ENCODE measurements at regions not wholly inside any gene's neighbourhood (a gene's known extent, or its start where the extent isn't known, plus 50 kb on each side); places are given as distances from the start of the nearest gene placed in this dataset.

GRCh38 chr6:76867182-76867581, 596.1 kb downstream of the HTR1B start:
- H2AFZ ChIP-seq: no peak overlapping the region
- no peak overlapping the region for H3K27ac ChIP-seq
- H3K9me2 ChIP-seq (ENCODE audit: insufficient read depth): no peaks in the 10 kb centered on the region
- no peaks in the 10 kb centered on the region for H3K27me3 ChIP-seq (ENCODE audit: insufficient read depth, low read depth)
- no peaks in the 10 kb centered on the region for H3K79me2 ChIP-seq (ENCODE audit: low read depth)
- no peaks in the 10 kb centered on the region for H3F3A ChIP-seq (ENCODE audit: insufficient read depth, low read depth)
- ChIA-PET POLR2A (ENCODE audit: unreplicated experiment) (no interaction called here), CTCF (no interaction called here)
- no peak overlapping the region for H3K4me2 ChIP-seq
- H3K9me3 ChIP-seq (ENCODE audit: insufficient read depth, low read depth): no peaks in the 10 kb centered on the region
- intact Hi-C loops (cut with micrococcal nuclease; ENCODE audit: unreplicated experiment): loop anchor here (10.0 kb wide), 1 partner anchor 932 kb away; no protein-coding TSS in a partner anchor
- no peak for DNase-seq
- H4K20me1 ChIP-seq (ENCODE audit: insufficient read depth): no peaks in the 10 kb centered on the region
- no TSS peak for BruUV-seq (replicated peaks)
- no peaks in the 10 kb centered on the region for H3K36me3 ChIP-seq (ENCODE audit: low read depth)
- no peaks in the 10 kb centered on the region for H3K4me1 ChIP-seq (replicated peaks; ENCODE audit: insufficient read depth)
- no peak overlapping the region for H3K4me3 ChIP-seq
- TF ChIP-seq CTCF (conservative IDR thresholded peaks at IDR 0.05) (no peak), EZH2 (IDR thresholded peaks at IDR 0.05; ENCODE audit: low read depth) (no peak)

- CTCF ChIA-PET: no interaction called here
- Histone ChIP-seq H3K4me2 (no peak overlapping the region), H3K9me3 (ENCODE audit: insufficient read depth, low read depth) (no peaks in the 10 kb centered on the region), H3K27me3 (ENCODE audit: insufficient read depth, low read depth) (no peaks in the 10 kb centered on the region), H3K4me3 (no peak overlapping the region), H3K4me1 (replicated peaks; ENCODE audit: insufficient read depth) (no peaks in the 10 kb centered on the region), H4K20me1 (ENCODE audit: insufficient read depth) (no peaks in the 10 kb centered on the region), H3K27ac (no peak overlapping the region), H3K9me2 (ENCODE audit: insufficient read depth) (no peaks in the 10 kb centered on the region), H3K79me2 (ENCODE audit: low read depth) (no peaks in the 10 kb centered on the region), H3K36me3 (ENCODE audit: low read depth) (no peaks in the 10 kb centered on the region), H3F3A (ENCODE audit: insufficient read depth, low read depth) (no peaks in the 10 kb centered on the region), H2AFZ (no peak overlapping the region)
- no peak for DNase-seq
- intact Hi-C loops (cut with micrococcal nuclease; ENCODE audit: unreplicated experiment): loop anchor here (10.0 kb wide), 1 partner anchor 932 kb away; no protein-coding TSS in a partner anchor
- no TSS peak for BruUV-seq (replicated peaks)
- TF ChIP-seq EZH2 (IDR thresholded peaks at IDR 0.05; ENCODE audit: low read depth) (no peak), CTCF (conservative IDR thresholded peaks at IDR 0.05) (no peak)
- POLR2A ChIA-PET (ENCODE audit: unreplicated experiment): no interaction called here
These were observed 597.0 kb downstream of the HTR1B start for GRCh38 chr6:76866091-76866915.

GRCh38 chr6:76862936-76863335, 600.4 kb downstream of the HTR1B start:
- TF ChIP-seq EZH2 (IDR thresholded peaks at IDR 0.05; ENCODE audit: low read depth): no peak
- TF ChIP-seq CTCF (conservative IDR thresholded peaks at IDR 0.05): no peak
- Histone ChIP-seq H3K4me3 (no peak overlapping the region), H3K27me3 (ENCODE audit: insufficient read depth, low read depth) (no peaks in the 10 kb centered on the region), H3K4me1 (replicated peaks; ENCODE audit: insufficient read depth) (no peaks in the 10 kb centered on the region), H4K20me1 (ENCODE audit: insufficient read depth) (no peaks in the 10 kb centered on the region), H3K4me2 (no peak overlapping the region), H3K36me3 (ENCODE audit: low read depth) (no peaks in the 10 kb centered on the region), H3F3A (ENCODE audit: insufficient read depth, low read depth) (no peaks in the 10 kb centered on the region), H3K9me2 (ENCODE audit: insufficient read depth) (no peaks in the 10 kb centered on the region), H2AFZ (no peak overlapping the region), H3K27ac (no peak overlapping the region), H3K9me3 (ENCODE audit: insufficient read depth, low read depth) (no peaks in the 10 kb centered on the region), H3K79me2 (ENCODE audit: low read depth) (no peaks in the 10 kb centered on the region)
- no peak for DNase-seq
- CTCF ChIA-PET: no interaction called here
- no TSS peak for BruUV-seq (replicated peaks)
- POLR2A ChIA-PET (ENCODE audit: unreplicated experiment): no interaction called here
- intact Hi-C loops (cut with micrococcal nuclease; ENCODE audit: unreplicated experiment): loop anchor here (10.0 kb wide), 1 partner anchor 928 kb away; no protein-coding TSS in a partner anchor
